Fibroblast of upper back skin (primary cell): ENCODE measurements at regions not wholly inside any gene's neighbourhood (a gene's known extent, or its start where the extent isn't known, plus 50 kb on each side); places are given as distances from the start of the nearest gene placed in this dataset.

Experiments used
- DNase-seq: peaks from one replicate; pipeline ENCODE4 v3.0.0-alpha.2; 2013

- DNase-seq: no peak
Observed at GRCh38 chr2:47315475-47315874, 53.6 kb upstream of the EPCAM start.

- DNase-seq: no peak
Observed at GRCh38 chr2:47313728-47314127, 55.4 kb upstream of the EPCAM start.

GRCh38 chr2:47313141-47313691, 55.9 kb upstream of the EPCAM start:
- DNase-seq: no peak

- no peak for DNase-seq
Observed at GRCh38 chr2:47312491-47312850, 56.6 kb upstream of the EPCAM start.

- DNase-seq: no peak
Observed at GRCh38 chr2:47311764-47312490, 57.2 kb upstream of the EPCAM start.

- no peak for DNase-seq
Observed at GRCh38 chr2:47310801-47311560, 58.1 kb upstream of the EPCAM start.

GRCh38 chr2:47309952-47310800, 58.9 kb upstream of the EPCAM start:
- DNase-seq: peak; percentile 68

- no peak for DNase-seq
Observed at GRCh38 chr2:47309472-47309951, 59.6 kb upstream of the EPCAM start.

GRCh38 chr2:47307066-47307465, 62.0 kb upstream of the EPCAM start:
- no peak for DNase-seq

- DNase-seq: no peak
Observed at GRCh38 chr2:47304654-47305053, 64.5 kb upstream of the EPCAM start.

GRCh38 chr2:47303341-47304148, 65.6 kb upstream of the EPCAM start:
- DNase-seq: no peak

- DNase-seq: no peak
Observed at GRCh38 chr2:47302308-47302707, 66.8 kb upstream of the EPCAM start.

GRCh38 chr2:47301731-47302130, 67.4 kb upstream of the EPCAM start:
- no peak for DNase-seq

- DNase-seq: no peak
Observed at GRCh38 chr2:47301277-47301618, 67.9 kb upstream of the EPCAM start.

- no peak for DNase-seq
Observed at GRCh38 chr2:47300609-47301276, 68.4 kb upstream of the EPCAM start.

- DNase-seq: no peak
Observed at GRCh38 chr2:47300081-47300480, 69.0 kb upstream of the EPCAM start.

GRCh38 chr2:47299555-47299954, 69.6 kb upstream of the EPCAM start:
- peak; percentile 89 for DNase-seq

GRCh38 chr2:47298771-47299170, 70.3 kb upstream of the EPCAM start:
- DNase-seq: no peak

GRCh38 chr2:47297767-47298425, 71.2 kb upstream of the EPCAM start:
- no peak for DNase-seq

- DNase-seq: no peak
Observed at GRCh38 chr2:47295981-47296635, 73.0 kb upstream of the EPCAM start.
